ENCODE measurements at regions not wholly inside any gene's neighbourhood (a gene's known extent, or its start where the extent isn't known, plus 50 kb on each side); places are given as distances from the start of the nearest gene placed in this dataset.

- TF ChIP-seq CTCF (IDR thresholded peaks at IDR 0.05 in 2 of 3, conservative IDR thresholded peaks at IDR 0.05 in 1 of 3; ENCODE audit: borderline replicate concordance in 1 of 3, insufficient read depth in 1 of 3, low read depth in 2 of 3, low read length in 2 of 3) (no peak), EZH2 (IDR thresholded peaks at IDR 0.05) (no peak), EZH2phosphoT487 (IDR thresholded peaks at IDR 0.05; ENCODE audit: borderline replicate concordance) (no peak), POLR2AphosphoS5 (IDR thresholded peaks at IDR 0.05; ENCODE audit: low read depth, low read length) (no peak), ZBTB33 (IDR thresholded peaks at IDR 0.05; ENCODE audit: extremely low read depth, insufficient replicate concordance, low read length) (no peak), SIN3A (IDR thresholded peaks at IDR 0.05; ENCODE audit: low read depth) (no peak), YY1 (IDR thresholded peaks at IDR 0.05; ENCODE audit: extremely low read depth, insufficient replicate concordance, low read depth, low read length) (no peak), POLR2A (IDR thresholded peaks at IDR 0.05; ENCODE audit: borderline replicate concordance, extremely low read depth, insufficient read depth, insufficient read length) (no peak), ZFX (IDR thresholded peaks at IDR 0.05) (no peak), SRF (IDR thresholded peaks at IDR 0.05; ENCODE audit: low read depth) (no peak), ATF3 (IDR thresholded peaks at IDR 0.05) (no peak), RAD21 (IDR thresholded peaks at IDR 0.05; ENCODE audit: low read depth) (no peak)
Measured at GRCh38 chr3:27644941-27645340, 77.2 kb downstream of the EOMES start.
